ENCODE measurements at regions not wholly inside any gene's neighbourhood (a gene's known extent, or its start where the extent isn't known, plus 50 kb on each side); places are given as distances from the start of the nearest gene placed in this dataset.

GRCh38 chr1:187264995-187265602 lies 436.4 kb downstream of the PLA2G4A start:
- DNase-seq (no peak), ATAC-seq (no peak)
- intact Hi-C loops (cut with DNase I): no loop called here
- Histone ChIP-seq H3K4me1 (no peaks in the 10 kb centered on the region), H3K27me3 (no peaks in the 10 kb centered on the region), H3K27ac (no peak overlapping the region), H3K36me3 (no peaks in the 10 kb centered on the region), H3K4me3 (no peak overlapping the region), H3K9me3 (no peaks in the 10 kb centered on the region)
- TF ChIP-seq CTCF (IDR thresholded peaks at IDR 0.05): no peak
- 31% methylated on average over 4 of the region's 4 CpGs for WGBS (ENCODE audit: insufficient coverage, low coverage, low lambda C conversion rate, missing lambda C conversion rate)

GRCh38 chr1:187266051-187266450 lies 437.3 kb downstream of the PLA2G4A start:
- no peak for TF ChIP-seq POLR2A (IDR thresholded peaks at IDR 0.05)
- TF ChIP-seq CTCF (IDR thresholded peaks at IDR 0.05): no peak
- H3K36me3 ChIP-seq: no peaks in the 10 kb centered on the region
- intact Hi-C loops (cut with DNase I): no loop called here
- no peak overlapping the region for H3K4me3 ChIP-seq
- H3K9me3 ChIP-seq: no peaks in the 10 kb centered on the region
- no peak for DNase-seq
- WGBS (ENCODE audit: insufficient coverage, low coverage, low lambda C conversion rate, missing lambda C conversion rate): 24% methylated on average over 4 of the region's 4 CpGs
- no peak for ATAC-seq
- no peaks in the 10 kb centered on the region for H3K4me1 ChIP-seq
- no peaks in the 10 kb centered on the region for H3K27me3 ChIP-seq
- H3K27ac ChIP-seq: no peak overlapping the region

- intact Hi-C loops (cut with DNase I): no loop called here
- WGBS (ENCODE audit: insufficient coverage, low coverage, low lambda C conversion rate, missing lambda C conversion rate): 44% methylated on average over 1 of the region's 1 CpG
- Histone ChIP-seq H3K27me3 (no peaks in the 10 kb centered on the region), H3K27ac (no peak overlapping the region), H3K36me3 (no peaks in the 10 kb centered on the region), H3K4me1 (no peaks in the 10 kb centered on the region), H3K9me3 (no peaks in the 10 kb centered on the region), H3K4me3 (no peak overlapping the region)
- TF ChIP-seq CTCF (IDR thresholded peaks at IDR 0.05) (no peak), POLR2A (IDR thresholded peaks at IDR 0.05) (no peak)
- DNase-seq (no peak), ATAC-seq (no peak)
Measured at GRCh38 chr1:187267827-187268226, 439.1 kb downstream of the PLA2G4A start.

- TF ChIP-seq POLR2A (IDR thresholded peaks at IDR 0.05): no peak
- TF ChIP-seq CTCF (IDR thresholded peaks at IDR 0.05): no peak
- Histone ChIP-seq H3K4me3 (no peak overlapping the region), H3K27me3 (no peaks in the 10 kb centered on the region), H3K36me3 (no peaks in the 10 kb centered on the region), H3K9me3 (no peaks in the 10 kb centered on the region), H3K27ac (no peak overlapping the region), H3K4me1 (no peaks in the 10 kb centered on the region)
- intact Hi-C loops (cut with DNase I): no loop called here
- ATAC-seq (no peak), DNase-seq (no peak)
- WGBS (ENCODE audit: insufficient coverage, low coverage, low lambda C conversion rate, missing lambda C conversion rate): 44% methylated on average over 5 of the region's 5 CpGs
Measured at GRCh38 chr1:187270256-187270655, 441.5 kb downstream of the PLA2G4A start.

- WGBS (ENCODE audit: insufficient coverage, low coverage, low lambda C conversion rate, missing lambda C conversion rate): 27% methylated on average over 1 of the region's 1 CpG
- no peak overlapping the region for H3K4me3 ChIP-seq
- ATAC-seq (no peak), DNase-seq (no peak)
- no peaks in the 10 kb centered on the region for H3K4me1 ChIP-seq
- no peaks in the 10 kb centered on the region for H3K9me3 ChIP-seq
- TF ChIP-seq POLR2A (IDR thresholded peaks at IDR 0.05) (no peak), CTCF (IDR thresholded peaks at IDR 0.05) (no peak)
- intact Hi-C loops (cut with DNase I): no loop called here
- H3K36me3 ChIP-seq: no peaks in the 10 kb centered on the region
- H3K27ac ChIP-seq: no peak overlapping the region
- no peaks in the 10 kb centered on the region for H3K27me3 ChIP-seq
Measured at GRCh38 chr1:187275346-187275745, 446.6 kb downstream of the PLA2G4A start.

All from right lobe of liver (tissue), 6 donors.